GM18519 (cell line): ENCODE measurements at regions not wholly inside any gene's neighbourhood (a gene's known extent, or its start where the extent isn't known, plus 50 kb on each side); places are given as distances from the start of the nearest gene placed in this dataset.
"Not testable (repeated sequence)": the region's sequence is repeated elsewhere in the genome, so short reads cannot be mapped to it uniquely, and the experiment has no call there.

ENCODE experiments used
- ATAC-seq: cut with Tn5 transposase; IDR thresholded peaks from one replicate; pipeline ENCODE4 v1.9.1; 2021; ENCODE audit warnings: mild to moderate bottlenecking, moderate library complexity; ENCODE audit not compliant: unreplicated experiment, low FRiP score

GRCh38 chr6:167661552-167662044, 165.1 kb upstream of the AFDN start:
- no peak for ATAC-seq

GRCh38 chr6:167662075-167662880, 164.4 kb upstream of the AFDN start:
- ATAC-seq = no peak

- ATAC-seq = no peak
These were observed 163.9 kb upstream of the AFDN start for GRCh38 chr6:167662881-167663205.

- no peak for ATAC-seq
These were observed 163.4 kb upstream of the AFDN start for GRCh38 chr6:167663316-167663715.

GRCh38 chr6:167663784-167664443, 162.8 kb upstream of the AFDN start:
- no peak for ATAC-seq

- ATAC-seq = no peak
These were observed 161.7 kb upstream of the AFDN start for GRCh38 chr6:167664678-167665660.

GRCh38 chr6:167665698-167666330, 160.9 kb upstream of the AFDN start:
- ATAC-seq = no peak

- no peak for ATAC-seq
These were observed 160.0 kb upstream of the AFDN start for GRCh38 chr6:167666571-167667203.

GRCh38 chr6:167667204-167668018, 159.3 kb upstream of the AFDN start:
- no peak for ATAC-seq

GRCh38 chr6:167668019-167668753, 158.5 kb upstream of the AFDN start:
- ATAC-seq = no peak

- ATAC-seq = no peak
These were observed 157.8 kb upstream of the AFDN start for GRCh38 chr6:167668754-167669552.

GRCh38 chr6:167669553-167669849, 157.2 kb upstream of the AFDN start:
- ATAC-seq = no peak

- no peak for ATAC-seq
These were observed 156.6 kb upstream of the AFDN start for GRCh38 chr6:167669870-167670802.

- ATAC-seq = no peak
These were observed 155.8 kb upstream of the AFDN start for GRCh38 chr6:167670938-167671338.

- ATAC-seq = not testable (repeated sequence)
These were observed 155.2 kb upstream of the AFDN start for GRCh38 chr6:167671379-167671976.

- ATAC-seq = no peak
These were observed 154.6 kb upstream of the AFDN start for GRCh38 chr6:167671977-167672687.
